ENCODE measurements at regions not wholly inside any gene's neighbourhood (a gene's known extent, or its start where the extent isn't known, plus 50 kb on each side); places are given as distances from the start of the nearest gene placed in this dataset.

DNA sequence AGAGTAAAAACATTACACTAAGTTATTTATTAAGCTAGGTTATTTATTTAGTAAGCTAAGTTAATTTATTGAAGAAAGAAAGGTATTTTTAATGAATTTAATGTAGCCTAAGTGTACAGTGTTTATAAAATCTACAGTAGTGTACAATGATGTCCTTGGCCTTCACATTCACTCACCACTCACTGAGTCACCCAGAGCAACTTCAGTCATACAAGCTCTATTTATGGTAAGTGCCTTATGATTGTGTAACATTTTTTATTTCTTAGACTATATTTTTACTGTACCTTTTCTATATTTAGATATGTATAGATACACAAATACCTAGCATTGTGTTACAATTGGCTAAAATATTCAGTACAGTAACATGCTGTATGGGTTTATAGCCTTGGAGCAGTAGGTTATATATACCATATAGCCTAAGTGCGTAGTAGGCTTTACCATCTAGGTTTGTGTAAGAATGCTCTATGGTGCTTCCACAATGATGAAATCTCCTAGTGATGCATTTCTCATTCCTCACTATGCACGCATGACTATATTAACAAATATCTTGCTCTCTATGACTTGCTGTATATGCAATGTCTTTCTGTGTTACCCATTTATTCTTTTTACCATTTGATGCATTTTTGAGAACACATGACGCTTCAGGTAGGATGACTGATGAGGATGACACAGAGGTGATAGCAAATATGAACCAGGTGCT, 309.6 kb upstream of the ATXN7L3B start:
- TF ChIP-seq, protein P1, sequence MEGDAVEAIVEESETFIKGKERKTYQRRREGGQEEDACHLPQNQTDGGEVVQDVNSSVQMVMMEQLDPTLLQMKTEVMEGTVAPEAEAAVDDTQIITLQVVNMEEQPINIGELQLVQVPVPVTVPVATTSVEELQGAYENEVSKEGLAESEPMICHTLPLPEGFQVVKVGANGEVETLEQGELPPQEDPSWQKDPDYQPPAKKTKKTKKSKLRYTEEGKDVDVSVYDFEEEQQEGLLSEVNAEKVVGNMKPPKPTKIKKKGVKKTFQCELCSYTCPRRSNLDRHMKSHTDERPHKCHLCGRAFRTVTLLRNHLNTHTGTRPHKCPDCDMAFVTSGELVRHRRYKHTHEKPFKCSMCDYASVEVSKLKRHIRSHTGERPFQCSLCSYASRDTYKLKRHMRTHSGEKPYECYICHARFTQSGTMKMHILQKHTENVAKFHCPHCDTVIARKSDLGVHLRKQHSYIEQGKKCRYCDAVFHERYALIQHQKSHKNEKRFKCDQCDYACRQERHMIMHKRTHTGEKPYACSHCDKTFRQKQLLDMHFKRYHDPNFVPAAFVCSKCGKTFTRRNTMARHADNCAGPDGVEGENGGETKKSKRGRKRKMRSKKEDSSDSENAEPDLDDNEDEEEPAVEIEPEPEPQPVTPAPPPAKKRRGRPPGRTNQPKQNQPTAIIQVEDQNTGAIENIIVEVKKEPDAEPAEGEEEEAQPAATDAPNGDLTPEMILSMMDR (IDR thresholded peaks at IDR 0.05; ENCODE audit: low read depth, low read length, missing control alignments), result no peak
- no peak for DNase-seq (ENCODE audit: low read depth)
- in situ Hi-C loops (cut with HindIII; ENCODE audit: low sequenced_read_pairs), result no loop called here
- H3K4me3 ChIP-seq (ENCODE audit: low read depth, low read length), result no peak overlapping the region

DNA sequence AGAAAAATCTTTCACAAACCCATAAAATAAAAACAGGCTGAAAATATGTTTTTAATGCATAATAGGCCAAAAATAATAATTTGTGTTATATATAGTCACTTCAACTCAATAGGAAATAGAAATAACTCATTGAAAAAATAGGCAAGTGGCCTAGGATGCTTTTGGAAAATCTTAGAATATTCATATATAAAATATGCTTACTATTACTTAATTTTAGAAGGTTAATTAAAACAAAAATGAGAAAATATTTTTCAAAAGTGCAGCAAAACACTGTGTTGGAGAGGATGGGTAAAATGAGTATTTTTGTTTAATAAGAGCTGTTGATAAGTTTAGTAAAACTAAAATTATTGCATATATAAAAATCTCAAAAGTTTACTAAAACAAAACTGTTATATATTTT, 308.0 kb upstream of the ATXN7L3B start:
- no peak for DNase-seq (ENCODE audit: low read depth)
- TF ChIP-seq, protein P1 (IDR thresholded peaks at IDR 0.05; ENCODE audit: low read depth, low read length, missing control alignments), result no peak
- in situ Hi-C loops (cut with HindIII; ENCODE audit: low sequenced_read_pairs), result no loop called here
- no peak overlapping the region for H3K4me3 ChIP-seq (ENCODE audit: low read depth, low read length)

DNA sequence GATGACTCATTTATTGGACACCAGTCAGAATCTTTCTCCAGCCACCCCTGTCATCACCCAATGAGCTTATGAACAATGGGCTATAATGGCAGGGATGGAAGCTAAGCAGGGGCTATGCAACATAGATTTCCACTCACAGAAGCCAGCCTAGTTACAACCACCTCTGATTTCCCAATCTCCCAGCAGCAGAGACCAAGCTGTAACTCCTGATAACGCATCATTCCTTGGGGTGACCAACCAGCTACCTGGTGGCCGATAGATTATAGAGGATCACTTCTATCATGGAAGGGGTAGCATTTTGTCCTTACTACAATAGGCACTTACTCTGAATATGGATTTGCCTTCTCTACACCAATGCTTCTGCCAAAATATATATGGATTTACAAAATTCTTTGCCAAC, 302.3 kb upstream of the ATXN7L3B start:
- in situ Hi-C loops (cut with HindIII; ENCODE audit: low sequenced_read_pairs), result no loop called here
- H3K4me3 ChIP-seq (ENCODE audit: low read depth, low read length), result no peak overlapping the region
- TF ChIP-seq, protein P1 (IDR thresholded peaks at IDR 0.05; ENCODE audit: low read depth, low read length, missing control alignments), result no peak
- no peak for DNase-seq (ENCODE audit: low read depth)

DNA sequence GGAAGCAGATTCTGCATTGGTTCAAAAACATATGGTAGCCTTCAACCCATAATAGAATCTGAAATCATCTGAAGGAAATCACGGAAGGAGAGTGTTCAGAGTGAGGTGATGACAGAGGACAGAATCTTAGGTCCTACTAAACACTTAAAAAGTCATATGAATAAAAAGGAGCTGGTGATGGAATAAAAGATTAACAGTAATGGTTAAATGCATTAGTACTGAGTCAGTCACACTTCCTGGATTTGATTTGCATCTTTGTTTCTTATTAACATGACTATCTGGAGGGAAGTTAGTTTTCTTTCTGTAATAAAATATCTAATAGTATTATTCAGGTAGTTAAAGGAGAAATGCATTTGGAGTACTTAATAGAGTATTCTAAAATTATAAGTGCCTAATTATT, 296.3 kb upstream of the ATXN7L3B start:
- no peak overlapping the region for H3K4me3 ChIP-seq (ENCODE audit: low read depth, low read length)

DNA sequence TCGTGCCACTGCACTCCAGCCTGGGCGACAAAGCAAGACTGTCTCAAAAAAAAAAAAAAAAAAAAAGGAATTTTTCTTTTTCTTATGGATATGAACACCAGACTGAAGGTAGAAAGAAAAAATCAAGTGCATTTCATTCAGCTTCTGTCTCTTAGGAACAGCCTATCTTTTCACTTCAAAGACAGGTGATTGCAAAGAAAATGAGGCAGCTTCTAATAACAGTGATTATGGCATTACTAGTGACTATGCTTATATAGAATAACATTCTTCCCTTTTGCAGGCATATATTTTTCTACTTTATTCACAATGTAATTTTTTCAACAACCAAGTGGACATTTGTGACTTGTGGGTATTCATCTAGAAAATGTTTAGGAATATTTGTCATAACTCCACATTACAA, 295.5 kb upstream of the ATXN7L3B start:
- no peak overlapping the region for H3K4me3 ChIP-seq (ENCODE audit: low read depth, low read length)
- DNase-seq (ENCODE audit: low read depth), result no peak
- TF ChIP-seq, protein P1 (IDR thresholded peaks at IDR 0.05; ENCODE audit: low read depth, low read length, missing control alignments), result no peak
- in situ Hi-C loops (cut with HindIII; ENCODE audit: low sequenced_read_pairs), result no loop called here

More for the DNA sequence above, 296.3 kb upstream of the ATXN7L3B start:
- DNase-seq (ENCODE audit: low read depth), result no peak
- in situ Hi-C loops (cut with HindIII; ENCODE audit: low sequenced_read_pairs), result no loop called here
- TF ChIP-seq, protein P1 (IDR thresholded peaks at IDR 0.05; ENCODE audit: low read depth, low read length, missing control alignments), result no peak

DNA sequence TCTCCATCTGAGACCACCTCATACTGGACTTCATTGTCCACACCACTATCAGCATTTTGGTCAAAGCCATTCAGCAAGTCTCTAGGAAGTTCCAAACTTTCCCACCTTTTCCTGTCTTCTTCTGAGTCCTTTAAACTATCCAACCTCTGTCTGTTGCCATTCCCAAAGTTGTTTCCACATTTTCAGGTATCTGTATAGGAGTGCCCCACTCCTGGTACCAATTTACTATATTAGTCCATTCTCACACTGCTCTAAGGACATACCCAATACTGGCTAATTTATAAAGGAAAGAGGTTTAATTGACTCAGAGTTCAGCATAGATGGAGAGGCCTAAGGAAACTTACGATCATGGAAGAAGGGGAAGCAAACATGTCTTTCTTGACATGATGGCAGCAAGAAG, 292.2 kb upstream of the ATXN7L3B start:
- DNase-seq (ENCODE audit: low read depth), result no peak
- TF ChIP-seq, protein P1 (IDR thresholded peaks at IDR 0.05; ENCODE audit: low read depth, low read length, missing control alignments), result no peak
- in situ Hi-C loops (cut with HindIII; ENCODE audit: low sequenced_read_pairs), result no loop called here
- H3K4me3 ChIP-seq (ENCODE audit: low read depth, low read length), result no peak overlapping the region
